GM23338 (cell line): ENCODE measurements at regions not wholly inside any gene's neighbourhood (a gene's known extent, or its start where the extent isn't known, plus 50 kb on each side); places are given as distances from the start of the nearest gene placed in this dataset.

Source experiments
- ATAC-seq: fragments of 200-7000 bp; cut with Tn5 transposase; 3 replicates; pipeline ENCODE4 v1.9.1; 2020
- DNase-seq: peaks from one replicate; pipeline ENCODE4 v3.0.0-alpha.2; 2015; ENCODE audit warnings: low spot score
- H2AFZ ChIP-seq: fragments of 200-600 bp; sonication (generic); 2 replicates; pipeline ENCODE4 v1.8.0; 2016; ENCODE audit warnings: antibody characterized with exemption, mild to moderate bottlenecking, moderate library complexity
- H3F3A ChIP-seq: fragments of 200-600 bp; sonication (generic); replicated peaks from 2 replicates; pipeline ENCODE4 v1.8.0; 2017; ENCODE audit warnings: antibody characterized with exemption, mixed run types, low read depth
- H3K27ac ChIP-seq: fragments of 200-600 bp; sonication (generic); 2 replicates; pipeline ENCODE4 v1.6.1; 2016; ENCODE audit warnings: low read depth
- H3K27me3 ChIP-seq: fragments of 200-600 bp; sonication (generic); 2 replicates; pipeline ENCODE4 v1.8.0; 2016; ENCODE audit warnings: mild to moderate bottlenecking, mixed run types, moderate library complexity; ENCODE audit not compliant: insufficient read depth
- H3K36me3 ChIP-seq: fragments of 200-600 bp; sonication (generic); 2 replicates; pipeline ENCODE4 v1.8.0; 2016; ENCODE audit warnings: mild to moderate bottlenecking; ENCODE audit not compliant: insufficient read depth
- H3K4me1 ChIP-seq: fragments of 200-600 bp; sonication (generic); 2 replicates; pipeline ENCODE4 v1.8.0; 2016; ENCODE audit warnings: mild to moderate bottlenecking, moderate library complexity; ENCODE audit not compliant: insufficient read depth
- H3K4me2 ChIP-seq: fragments of 200-600 bp; sonication (generic); 2 replicates; pipeline ENCODE4 v1.7.1; 2017; ENCODE audit warnings: mixed run types
- H3K4me3 ChIP-seq: fragments of 200-600 bp; sonication (generic); 2 replicates; pipeline ENCODE4 v1.6.1; 2016; ENCODE audit warnings: mixed run types
- H3K79me2 ChIP-seq: fragments of 200-600 bp; sonication (generic); replicated peaks from 2 replicates; pipeline ENCODE4 v1.8.0; 2017; ENCODE audit warnings: mild to moderate bottlenecking; ENCODE audit not compliant: insufficient read depth
- H3K9me2 ChIP-seq: fragments of 200-600 bp; sonication (generic); 2 replicates; pipeline ENCODE4 v1.8.0; 2017; ENCODE audit not compliant: insufficient read depth
- H4K20me1 ChIP-seq: fragments of 200-600 bp; sonication (generic); replicated peaks from 2 replicates; pipeline ENCODE4 v1.8.0; 2017; ENCODE audit warnings: mild to moderate bottlenecking; ENCODE audit not compliant: insufficient read depth
- H3K27ac Mint-ChIP-seq: 2 replicates; pipeline ENCODE4 v1.8.0; 2020; ENCODE audit warnings: inconsistent platforms, mild to moderate bottlenecking, moderate library complexity, mixed read lengths
- H3K27me3 Mint-ChIP-seq: 3 replicates; pipeline ENCODE4 v1.8.0; 2022; ENCODE audit warnings: low read depth, mild to moderate bottlenecking, moderate library complexity, mixed read lengths, inconsistent platforms; ENCODE audit not compliant: insufficient read depth, poor library complexity
- H3K36me3 Mint-ChIP-seq: 3 replicates; pipeline ENCODE4 v1.8.0; 2021; ENCODE audit warnings: low read depth, mild to moderate bottlenecking, inconsistent platforms, moderate library complexity, mixed read lengths
- H3K4me1 Mint-ChIP-seq: 3 replicates; pipeline ENCODE4 v1.8.0; 2020; ENCODE audit warnings: mild to moderate bottlenecking, inconsistent platforms, mixed read lengths
- H3K4me3 Mint-ChIP-seq: 3 replicates; pipeline ENCODE4 v1.8.0; 2021; ENCODE audit warnings: moderate library complexity, mild to moderate bottlenecking, inconsistent platforms, mixed read lengths
- H3K9me3 Mint-ChIP-seq: 3 replicates; pipeline ENCODE4 v1.8.0; 2020; ENCODE audit warnings: moderate library complexity, mild to moderate bottlenecking, inconsistent platforms, mixed read lengths
- CREB1 ChIP-seq: fragments of 250-450 bp; sonication (Bioruptor Pico); IDR thresholded peaks from 2 replicates; pipeline ENCODE4 v1.5.0; 2020; ENCODE audit warnings: low read depth, mild to moderate bottlenecking, moderate library complexity
- ETS1 ChIP-seq: IDR thresholded peaks from 2 replicates; pipeline ENCODE4 v1.6.1; 2016; ENCODE audit warnings: antibody characterized with exemption
- EZH2 ChIP-seq: fragments of 200-600 bp; sonication (generic); IDR thresholded peaks from one replicate; pipeline ENCODE4 v1.8.0; 2017; ENCODE audit warnings: antibody characterized with exemption, mild to moderate bottlenecking, low read depth; ENCODE audit not compliant: unreplicated experiment
- EZH2phosphoT487 ChIP-seq: fragments of 200-600 bp; sonication (generic); IDR thresholded peaks from one replicate; pipeline ENCODE4 v1.8.1; 2018; ENCODE audit warnings: antibody characterized with exemption; ENCODE audit not compliant: unreplicated experiment
- JUNB ChIP-seq: IDR thresholded peaks from one replicate; pipeline ENCODE4 v1.6.1; 2016; ENCODE audit warnings: antibody characterized with exemption; ENCODE audit not compliant: unreplicated experiment
- NANOG ChIP-seq: IDR thresholded peaks from 2 replicates; pipeline ENCODE4 v1.6.1; 2016; ENCODE audit warnings: antibody characterized with exemption, borderline replicate concordance
- POLR2AphosphoS5 ChIP-seq: IDR thresholded peaks from 2 replicates; pipeline ENCODE4 v1.6.1; 2016; ENCODE audit warnings: antibody characterized with exemption, low read depth
- STAT1 ChIP-seq: IDR thresholded peaks from one replicate; pipeline ENCODE4 v1.6.1; 2016; ENCODE audit warnings: antibody characterized with exemption; ENCODE audit not compliant: unreplicated experiment
- ZNF114 ChIP-seq: fragments of 250-450 bp; sonication (Bioruptor Pico); IDR thresholded peaks from 2 replicates; pipeline ENCODE4 v1.5.0; 2020; ENCODE audit warnings: mild to moderate bottlenecking, moderate library complexity
- ZNF331 ChIP-seq: fragments of 250-450 bp; sonication (Bioruptor Pico); IDR thresholded peaks from 2 replicates; pipeline ENCODE4 v1.5.0; 2020; ENCODE audit warnings: low read depth, mild to moderate bottlenecking, moderate library complexity
- ZNF462 ChIP-seq: fragments of 250-450 bp; sonication (Bioruptor Pico); IDR thresholded peaks from 2 replicates; pipeline ENCODE4 v1.5.0; 2020; ENCODE audit warnings: mild to moderate bottlenecking, moderate library complexity
- TF ChIP-seq, protein P1 (sequence below): IDR thresholded peaks from one replicate; pipeline ENCODE4 v1.6.1; 2018; ENCODE audit warnings: antibody characterized with exemption; ENCODE audit not compliant: unreplicated experiment
- TF ChIP-seq, protein P2 (sequence below), 2 experiments: fragments of 200-600 bp in 1 of 2; sonication (generic) in 1 of 2; conservative IDR thresholded peaks; 2 replicates each; pipeline versions ENCODE4 v1.5.1 to v1.6.1; 2016 to 2017; ENCODE audit warnings: antibody characterized with exemption in 2 of 2, low read depth in 2 of 2, mild to moderate bottlenecking in 2 of 2, moderate library complexity in 1 of 2

- H3K4me1 ChIP-seq = no peaks in the 10 kb centered on the region; the same call in 1 of the 2 replicates
- H3K79me2 ChIP-seq = no peaks in the 10 kb centered on the region
- peaks cover 3% of the 10 kb centered on the region; the same call in 2 of the 3 replicates for H3K4me1 Mint-ChIP-seq
- no peaks in the 10 kb centered on the region for H3K27me3 ChIP-seq
- H3K4me2 ChIP-seq = no peak overlapping the region
- TF ChIP-seq EZH2 = no peak
- TF ChIP-seq JUNB = no peak
- no peak for TF ChIP-seq ZNF462 (CRISPR knock-in tag)
- TF ChIP-seq POLR2AphosphoS5 = no peak
- no peak for TF ChIP-seq STAT1
- no peak for TF ChIP-seq ZNF331
- no peak for TF ChIP-seq ETS1
- TF ChIP-seq, protein P1, sequence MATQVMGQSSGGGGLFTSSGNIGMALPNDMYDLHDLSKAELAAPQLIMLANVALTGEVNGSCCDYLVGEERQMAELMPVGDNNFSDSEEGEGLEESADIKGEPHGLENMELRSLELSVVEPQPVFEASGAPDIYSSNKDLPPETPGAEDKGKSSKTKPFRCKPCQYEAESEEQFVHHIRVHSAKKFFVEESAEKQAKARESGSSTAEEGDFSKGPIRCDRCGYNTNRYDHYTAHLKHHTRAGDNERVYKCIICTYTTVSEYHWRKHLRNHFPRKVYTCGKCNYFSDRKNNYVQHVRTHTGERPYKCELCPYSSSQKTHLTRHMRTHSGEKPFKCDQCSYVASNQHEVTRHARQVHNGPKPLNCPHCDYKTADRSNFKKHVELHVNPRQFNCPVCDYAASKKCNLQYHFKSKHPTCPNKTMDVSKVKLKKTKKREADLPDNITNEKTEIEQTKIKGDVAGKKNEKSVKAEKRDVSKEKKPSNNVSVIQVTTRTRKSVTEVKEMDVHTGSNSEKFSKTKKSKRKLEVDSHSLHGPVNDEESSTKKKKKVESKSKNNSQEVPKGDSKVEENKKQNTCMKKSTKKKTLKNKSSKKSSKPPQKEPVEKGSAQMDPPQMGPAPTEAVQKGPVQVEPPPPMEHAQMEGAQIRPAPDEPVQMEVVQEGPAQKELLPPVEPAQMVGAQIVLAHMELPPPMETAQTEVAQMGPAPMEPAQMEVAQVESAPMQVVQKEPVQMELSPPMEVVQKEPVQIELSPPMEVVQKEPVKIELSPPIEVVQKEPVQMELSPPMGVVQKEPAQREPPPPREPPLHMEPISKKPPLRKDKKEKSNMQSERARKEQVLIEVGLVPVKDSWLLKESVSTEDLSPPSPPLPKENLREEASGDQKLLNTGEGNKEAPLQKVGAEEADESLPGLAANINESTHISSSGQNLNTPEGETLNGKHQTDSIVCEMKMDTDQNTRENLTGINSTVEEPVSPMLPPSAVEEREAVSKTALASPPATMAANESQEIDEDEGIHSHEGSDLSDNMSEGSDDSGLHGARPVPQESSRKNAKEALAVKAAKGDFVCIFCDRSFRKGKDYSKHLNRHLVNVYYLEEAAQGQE = no peak
- TF ChIP-seq, protein P2, sequence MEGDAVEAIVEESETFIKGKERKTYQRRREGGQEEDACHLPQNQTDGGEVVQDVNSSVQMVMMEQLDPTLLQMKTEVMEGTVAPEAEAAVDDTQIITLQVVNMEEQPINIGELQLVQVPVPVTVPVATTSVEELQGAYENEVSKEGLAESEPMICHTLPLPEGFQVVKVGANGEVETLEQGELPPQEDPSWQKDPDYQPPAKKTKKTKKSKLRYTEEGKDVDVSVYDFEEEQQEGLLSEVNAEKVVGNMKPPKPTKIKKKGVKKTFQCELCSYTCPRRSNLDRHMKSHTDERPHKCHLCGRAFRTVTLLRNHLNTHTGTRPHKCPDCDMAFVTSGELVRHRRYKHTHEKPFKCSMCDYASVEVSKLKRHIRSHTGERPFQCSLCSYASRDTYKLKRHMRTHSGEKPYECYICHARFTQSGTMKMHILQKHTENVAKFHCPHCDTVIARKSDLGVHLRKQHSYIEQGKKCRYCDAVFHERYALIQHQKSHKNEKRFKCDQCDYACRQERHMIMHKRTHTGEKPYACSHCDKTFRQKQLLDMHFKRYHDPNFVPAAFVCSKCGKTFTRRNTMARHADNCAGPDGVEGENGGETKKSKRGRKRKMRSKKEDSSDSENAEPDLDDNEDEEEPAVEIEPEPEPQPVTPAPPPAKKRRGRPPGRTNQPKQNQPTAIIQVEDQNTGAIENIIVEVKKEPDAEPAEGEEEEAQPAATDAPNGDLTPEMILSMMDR (conservative IDR thresholded peaks at IDR 0.05; ENCODE audit: low read depth in 2 of 2) = no peak
- TF ChIP-seq NANOG = no peak
- no peak for TF ChIP-seq EZH2phosphoT487
- TF ChIP-seq ZNF114 (CRISPR knock-in tag) = no peak
- TF ChIP-seq CREB1 = no peak
- no peak overlapping the region for H3K4me3 Mint-ChIP-seq
- no peak overlapping the region for H3K4me3 ChIP-seq
- ATAC-seq = no peak
- H3F3A ChIP-seq = no peaks in the 10 kb centered on the region
- peaks cover 10% of the 10 kb centered on the region; the same call in 1 of the 2 replicates for H3K36me3 ChIP-seq
- no peak overlapping the region for H3K27ac Mint-ChIP-seq
- H3K9me3 Mint-ChIP-seq = peaks cover 29% of the 10 kb centered on the region
- no peaks in the 10 kb centered on the region for H4K20me1 ChIP-seq
- DNase-seq = no peak
- no peaks in the 10 kb centered on the region for H3K9me2 ChIP-seq
- H2AFZ ChIP-seq = peak overlapping the region; percentile 63; the same call in 1 of the 2 replicates
- peaks cover 26% of the 10 kb centered on the region for H3K36me3 Mint-ChIP-seq
- no peaks in the 10 kb centered on the region for H3K27me3 Mint-ChIP-seq
- no peak overlapping the region for H3K27ac ChIP-seq
Measured at GRCh38 chr4:164538097-164538496, 215.8 kb upstream of the SMIM31 start.
